Pulmonary artery endothelial cell (primary cell): ENCODE measurements at regions not wholly inside any gene's neighbourhood (a gene's known extent, or its start where the extent isn't known, plus 50 kb on each side); places are given as distances from the start of the nearest gene placed in this dataset.

Experiments
- DNase-seq: peaks from one replicate; pipeline ENCODE4 v3.0.0-alpha.2; 2011; ENCODE audit warnings: low read depth, low spot score

- no peak for DNase-seq
Observed at GRCh38 chr1:38430949-38431348, 384.4 kb upstream of the POU3F1 start.

GRCh38 chr1:38424677-38425076, 378.1 kb upstream of the POU3F1 start:
- DNase-seq: no peak

- DNase-seq: no peak
Observed at GRCh38 chr1:38420666-38421065, 374.1 kb upstream of the POU3F1 start.

GRCh38 chr1:38418195-38419030, 371.8 kb upstream of the POU3F1 start:
- DNase-seq: peak; percentile 8

- DNase-seq: no peak
Observed at GRCh38 chr1:38403667-38404066, 357.1 kb upstream of the POU3F1 start.

GRCh38 chr1:38402230-38402815, 355.7 kb upstream of the POU3F1 start:
- no peak for DNase-seq

- no peak for DNase-seq
Observed at GRCh38 chr1:38396606-38397005, 350.0 kb upstream of the POU3F1 start.

- DNase-seq: no peak
Observed at GRCh38 chr1:38394303-38394702, 347.7 kb upstream of the POU3F1 start.

GRCh38 chr1:38392861-38393260, 346.3 kb upstream of the POU3F1 start:
- no peak for DNase-seq

- DNase-seq: no peak
Observed at GRCh38 chr1:38381256-38381655, 334.7 kb upstream of the POU3F1 start.

GRCh38 chr1:38376577-38376976, 330.0 kb upstream of the POU3F1 start:
- no peak for DNase-seq

- no peak for DNase-seq
Observed at GRCh38 chr1:38375035-38375434, 328.4 kb upstream of the POU3F1 start.

- no peak for DNase-seq
Observed at GRCh38 chr1:38371505-38371844, 324.9 kb upstream of the POU3F1 start.

GRCh38 chr1:38370716-38371504, 324.3 kb upstream of the POU3F1 start:
- DNase-seq: no peak

GRCh38 chr1:38365242-38365641, 318.6 kb upstream of the POU3F1 start:
- DNase-seq: no peak

- no peak for DNase-seq
Observed at GRCh38 chr1:38361566-38361965, 315.0 kb upstream of the POU3F1 start.

- DNase-seq: no peak
Observed at GRCh38 chr1:38360807-38361206, 314.2 kb upstream of the POU3F1 start.

GRCh38 chr1:38353956-38354355, 307.4 kb upstream of the POU3F1 start:
- DNase-seq: no peak

- no peak for DNase-seq
Observed at GRCh38 chr1:38352869-38353268, 306.3 kb upstream of the POU3F1 start.

GRCh38 chr1:38347446-38348175, 301.0 kb upstream of the POU3F1 start:
- DNase-seq: no peak

GRCh38 chr1:38344716-38345115, 298.1 kb upstream of the POU3F1 start:
- no peak for DNase-seq

GRCh38 chr1:38341694-38342093, 295.1 kb upstream of the POU3F1 start:
- DNase-seq: no peak
